Spleen (tissue), 7 donors: ENCODE measurements at regions not wholly inside any gene's neighbourhood (a gene's known extent, or its start where the extent isn't known, plus 50 kb on each side); places are given as distances from the start of the nearest gene placed in this dataset.

Experiments
- POLR2AphosphoS5 ChIP-seq, 3 donors: sonication (generic); formaldehyde crosslinking; IDR thresholded peaks; one replicate each; pipeline ENCODE4 v1.5.1; 2017; ENCODE audit warnings: antibody characterized with exemption in 3 of 3
- TF ChIP-seq, protein P1 (sequence below), 11 experiments: fragments of 200-600 bp in 7 of 11; fragments of 450-650 bp in 4 of 11; sonication (generic) in 4 of 11; IDR thresholded peaks in 8 of 11; conservative IDR thresholded peaks in 3 of 11; 1 replicate in 7 of 11; 2 replicates in 4 of 11; pipeline versions ENCODE4 v1.4.0 to v1.8.0; 2016 to 2021; ENCODE audit warnings: antibody characterized with exemption in 11 of 11, inconsistent platforms in 4 of 11, mild to moderate bottlenecking in 1 of 11
- donor health status: DM: no; HTN: no; CAD: no; lungs with moderate emphysema.
- donor health status: DM: no; HTN: no; CAD: no.
- donor health status: DM: no; HTN: no; CAD: no.

DNA sequence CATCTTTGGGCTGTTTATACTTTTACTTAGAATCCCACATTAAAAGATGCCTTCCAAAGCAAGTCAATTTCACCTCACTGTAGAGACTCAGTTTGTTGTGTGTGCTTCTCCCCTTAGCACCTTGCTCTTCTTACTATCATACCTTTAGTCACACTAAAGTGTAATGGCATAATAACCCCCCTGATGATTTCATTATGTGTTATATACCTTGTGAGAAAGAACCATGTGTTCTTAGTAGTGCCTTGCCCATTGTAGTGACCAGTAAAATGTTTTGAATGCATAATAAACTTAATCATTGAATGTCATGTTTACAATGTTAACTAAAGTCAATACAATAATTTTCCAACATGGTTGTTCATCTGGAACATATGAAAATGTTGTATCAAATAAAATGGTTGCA, 1621.9 kb downstream of the PCDH7 start:
- TF ChIP-seq, protein P1, sequence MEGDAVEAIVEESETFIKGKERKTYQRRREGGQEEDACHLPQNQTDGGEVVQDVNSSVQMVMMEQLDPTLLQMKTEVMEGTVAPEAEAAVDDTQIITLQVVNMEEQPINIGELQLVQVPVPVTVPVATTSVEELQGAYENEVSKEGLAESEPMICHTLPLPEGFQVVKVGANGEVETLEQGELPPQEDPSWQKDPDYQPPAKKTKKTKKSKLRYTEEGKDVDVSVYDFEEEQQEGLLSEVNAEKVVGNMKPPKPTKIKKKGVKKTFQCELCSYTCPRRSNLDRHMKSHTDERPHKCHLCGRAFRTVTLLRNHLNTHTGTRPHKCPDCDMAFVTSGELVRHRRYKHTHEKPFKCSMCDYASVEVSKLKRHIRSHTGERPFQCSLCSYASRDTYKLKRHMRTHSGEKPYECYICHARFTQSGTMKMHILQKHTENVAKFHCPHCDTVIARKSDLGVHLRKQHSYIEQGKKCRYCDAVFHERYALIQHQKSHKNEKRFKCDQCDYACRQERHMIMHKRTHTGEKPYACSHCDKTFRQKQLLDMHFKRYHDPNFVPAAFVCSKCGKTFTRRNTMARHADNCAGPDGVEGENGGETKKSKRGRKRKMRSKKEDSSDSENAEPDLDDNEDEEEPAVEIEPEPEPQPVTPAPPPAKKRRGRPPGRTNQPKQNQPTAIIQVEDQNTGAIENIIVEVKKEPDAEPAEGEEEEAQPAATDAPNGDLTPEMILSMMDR (IDR thresholded peaks at IDR 0.05 in 8 of 11, conservative IDR thresholded peaks at IDR 0.05 in 3 of 11) = no peak
- TF ChIP-seq POLR2AphosphoS5 (IDR thresholded peaks at IDR 0.05) = no peak
